ENCODE measurements at regions not wholly inside any gene's neighbourhood (a gene's known extent, or its start where the extent isn't known, plus 50 kb on each side); places are given as distances from the start of the nearest gene placed in this dataset.

DNA sequence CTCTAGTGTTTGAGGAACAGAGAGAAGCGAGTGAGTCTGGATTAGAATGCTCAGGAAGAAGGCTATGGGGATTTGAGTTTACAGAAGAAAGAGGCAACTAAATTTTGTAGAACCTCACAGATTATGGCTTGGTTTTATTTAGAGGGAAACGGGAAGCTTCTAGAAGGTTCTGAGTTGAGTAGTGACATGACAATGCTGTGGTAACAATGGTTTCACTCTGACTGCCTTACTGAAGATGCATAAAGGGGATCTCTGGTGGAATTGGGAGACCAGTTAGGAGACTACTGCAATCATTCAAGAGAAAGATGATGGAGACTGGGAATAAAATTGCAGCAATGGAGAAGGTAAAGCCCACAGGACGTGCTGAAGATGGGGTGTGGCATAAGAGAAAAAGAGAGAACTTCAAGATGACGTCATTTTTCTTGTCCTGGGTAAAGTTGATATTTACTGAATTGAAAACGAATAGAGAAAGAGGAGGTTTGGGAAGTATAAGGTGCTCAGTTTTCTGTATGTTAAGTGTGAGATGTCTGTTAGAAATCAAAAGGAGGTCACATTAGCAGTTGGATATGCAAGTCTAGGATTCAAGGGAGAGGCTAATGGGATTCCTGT is 710.1 kb upstream of the NRSN1 start:
- Histone ChIP-seq H3K27ac (replicated peaks) (no peak overlapping the region), H3K36me3 (no peaks in the 10 kb centered on the region), H3K4me3 (no peak overlapping the region), H3K9me3 (replicated peaks) (no peaks in the 10 kb centered on the region), H3K4me1 (peaks cover 12% of the 10 kb centered on the region), H3K27me3 (ENCODE audit: low read depth) (no peaks in the 10 kb centered on the region)
- intact Hi-C loops (cut with micrococcal nuclease), result no loop called here
- no peak for DNase-seq
- TF ChIP-seq CTCF (IDR thresholded peaks at IDR 0.05; ENCODE audit: borderline replicate concordance), result no peak

DNA sequence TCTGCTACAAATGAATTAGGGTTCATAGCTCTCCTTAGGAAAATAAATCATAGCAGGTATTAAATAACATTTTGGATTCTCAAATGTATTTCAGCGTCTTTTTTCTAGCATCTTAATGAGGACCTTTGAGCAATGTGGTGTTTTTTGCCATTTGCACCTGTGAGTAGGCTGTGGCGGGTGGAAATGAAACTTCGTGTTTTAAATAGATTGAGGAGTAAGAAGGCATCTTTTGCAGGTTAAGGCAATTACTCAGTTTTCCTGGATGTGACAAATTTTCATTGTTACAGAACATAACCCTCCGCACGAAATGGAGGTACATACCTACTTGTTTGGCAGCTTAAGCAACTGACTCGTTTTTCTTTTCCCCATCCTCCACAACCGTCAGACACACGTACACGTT is 708.9 kb upstream of the NRSN1 start:
- TF ChIP-seq CTCF (IDR thresholded peaks at IDR 0.05; ENCODE audit: borderline replicate concordance), result no peak
- Histone ChIP-seq H3K27me3 (ENCODE audit: low read depth) (no peaks in the 10 kb centered on the region), H3K9me3 (replicated peaks) (no peaks in the 10 kb centered on the region), H3K4me1 (peaks cover 12% of the 10 kb centered on the region), H3K36me3 (no peaks in the 10 kb centered on the region), H3K27ac (replicated peaks) (no peak overlapping the region), H3K4me3 (no peak overlapping the region)
- DNase-seq, result no peak
- intact Hi-C loops (cut with micrococcal nuclease), result no loop called here

GRCh38 chr6:23418095-23418494 is 707.9 kb upstream of the NRSN1 start:
- intact Hi-C loops (cut with micrococcal nuclease), result no loop called here
- H3K36me3 ChIP-seq, result no peaks in the 10 kb centered on the region
- no peak overlapping the region for H3K27ac ChIP-seq (replicated peaks)
- no peak overlapping the region for H3K4me3 ChIP-seq
- no peaks in the 10 kb centered on the region for H3K27me3 ChIP-seq (ENCODE audit: low read depth)
- H3K4me1 ChIP-seq, result peaks cover 12% of the 10 kb centered on the region
- H3K9me3 ChIP-seq (replicated peaks), result no peaks in the 10 kb centered on the region
- no peak for TF ChIP-seq CTCF (IDR thresholded peaks at IDR 0.05; ENCODE audit: borderline replicate concordance)
- no peak for DNase-seq

- peaks cover 7% of the 10 kb centered on the region for H3K4me1 ChIP-seq
- TF ChIP-seq CTCF (IDR thresholded peaks at IDR 0.05; ENCODE audit: borderline replicate concordance), result no peak
- H3K36me3 ChIP-seq, result no peaks in the 10 kb centered on the region
- H3K4me3 ChIP-seq, result no peak overlapping the region
- intact Hi-C loops (cut with micrococcal nuclease), result no loop called here
- no peaks in the 10 kb centered on the region for H3K27me3 ChIP-seq (ENCODE audit: low read depth)
- peaks cover 7% of the 10 kb centered on the region for H3K9me3 ChIP-seq (replicated peaks)
- H3K27ac ChIP-seq (replicated peaks), result no peak overlapping the region
- DNase-seq, result no peak
These were observed 707.0 kb upstream of the NRSN1 start for GRCh38 chr6:23419046-23419445.

- no peak for DNase-seq
These were observed 705.2 kb upstream of the NRSN1 start for GRCh38 chr6:23420659-23421350.

More at GRCh38 chr6:23420659-23421350, 705.2 kb upstream of the NRSN1 start:
- Histone ChIP-seq H3K9me3 (replicated peaks) (peaks cover 16% of the 10 kb centered on the region), H3K27ac (replicated peaks) (no peak overlapping the region), H3K4me3 (no peak overlapping the region), H3K36me3 (no peaks in the 10 kb centered on the region), H3K27me3 (ENCODE audit: low read depth) (no peaks in the 10 kb centered on the region), H3K4me1 (peaks cover 2% of the 10 kb centered on the region)
- intact Hi-C loops (cut with micrococcal nuclease), result no loop called here
- TF ChIP-seq CTCF (IDR thresholded peaks at IDR 0.05; ENCODE audit: borderline replicate concordance), result no peak

All from left ventricle myocardium inferior (tissue), 1 donor.